Left cardiac atrium (tissue), 4 donors: ENCODE measurements at regions not wholly inside any gene's neighbourhood (a gene's known extent, or its start where the extent isn't known, plus 50 kb on each side); places are given as distances from the start of the nearest gene placed in this dataset.
A peak's percentile ranks its signal among the peaks of the same experiment; 100 is the strongest.

ENCODE experiments used
- ATAC-seq, 2 donors: fragments of 200-7000 bp; cut with Tn5 transposase; one replicate each; pipeline ENCODE4 v1.9.1; 2020; ENCODE audit warnings: mild to moderate bottlenecking in 2 of 2, moderate library complexity in 2 of 2
- DNase-seq: peaks from one replicate; pipeline ENCODE4 v3.0.0-alpha.2; 2020
- intact Hi-C, 2 donors: fragments of 100-400 bp; cut with DNase I; formaldehyde crosslinking; loops; one replicate each; pipeline versions ENCODE4 v1.14.1 to v1.15.1; 2022 to 2023
- donor health status: DM: no; HTN: yes; CAD: no.
- donor health status: DM: no; HTN: yes; CAD: no; lungs with severe emphysema.
- donor health status: DM: yes; HTN: yes; CAD: no.
- donor health status: Dilated cardiomyopathy.

GRCh38 chr1:229117664-229118300, 153.1 kb upstream of the RAB4A start:
- peak; percentile 77 to 80 for ATAC-seq
- intact Hi-C loops, result no loop called here
- peak; percentile 73 for DNase-seq

- no peak for DNase-seq
- intact Hi-C loops, result no loop called here
- no peak for ATAC-seq
These were observed 152.3 kb upstream of the RAB4A start for GRCh38 chr1:229118477-229119061.

- intact Hi-C loops, result no loop called here
- ATAC-seq, result no peak
- no peak for DNase-seq
These were observed 151.8 kb upstream of the RAB4A start for GRCh38 chr1:229119161-229119560.

- DNase-seq (no peak), ATAC-seq (no peak)
- intact Hi-C loops, result no loop called here
These were observed 151.0 kb upstream of the RAB4A start for GRCh38 chr1:229119876-229120275.

- intact Hi-C loops, result no loop called here
- ATAC-seq, result no peak
- DNase-seq, result no peak
These were observed 149.0 kb upstream of the RAB4A start for GRCh38 chr1:229121845-229122436.

GRCh38 chr1:229122606-229123005, 148.3 kb upstream of the RAB4A start:
- intact Hi-C loops, result no loop called here
- ATAC-seq (no peak), DNase-seq (no peak)

- DNase-seq (no peak), ATAC-seq (no peak)
- intact Hi-C loops, result no loop called here
These were observed 146.8 kb upstream of the RAB4A start for GRCh38 chr1:229124116-229124515.

- no peak for DNase-seq
- intact Hi-C loops, result no loop called here
These were observed 146.3 kb upstream of the RAB4A start for GRCh38 chr1:229124520-229125124.

GRCh38 chr1:229127301-229127700, 143.6 kb upstream of the RAB4A start:
- DNase-seq (no peak), ATAC-seq (no peak)
- intact Hi-C loops, result no loop called here

More at GRCh38 chr1:229124520-229125124, 146.3 kb upstream of the RAB4A start:
- ATAC-seq, result no peak

GRCh38 chr1:229128066-229128608, 142.8 kb upstream of the RAB4A start:
- ATAC-seq, result no peak
- no peak for DNase-seq
- intact Hi-C loops, result no loop called here

- DNase-seq, result no peak
- ATAC-seq, result peak; percentile 12 to 34
- intact Hi-C loops, result no loop called here
These were observed 141.4 kb upstream of the RAB4A start for GRCh38 chr1:229129301-229130027.

GRCh38 chr1:229130028-229130668, 140.8 kb upstream of the RAB4A start:
- ATAC-seq, result peak; percentile 53 to 67

GRCh38 chr1:229131243-229132105, 139.4 kb upstream of the RAB4A start:
- DNase-seq (no peak), ATAC-seq (no peak)
- intact Hi-C loops, result no loop called here

More at GRCh38 chr1:229130028-229130668, 140.8 kb upstream of the RAB4A start:
- DNase-seq, result no peak
- intact Hi-C loops, result no loop called here

GRCh38 chr1:229132106-229132443, 138.8 kb upstream of the RAB4A start:
- no peak for ATAC-seq
- DNase-seq, result no peak
- intact Hi-C loops, result no loop called here

GRCh38 chr1:229132706-229133105, 138.2 kb upstream of the RAB4A start:
- ATAC-seq (no peak), DNase-seq (no peak)
- intact Hi-C loops, result no loop called here

GRCh38 chr1:229133151-229133550, 137.8 kb upstream of the RAB4A start:
- no peak for DNase-seq
- no peak for ATAC-seq

GRCh38 chr1:229133811-229134210, 137.1 kb upstream of the RAB4A start:
- DNase-seq (no peak), ATAC-seq (no peak)
- intact Hi-C loops, result no loop called here

More at GRCh38 chr1:229133151-229133550, 137.8 kb upstream of the RAB4A start:
- intact Hi-C loops, result no loop called here
